GM12872 (cell line): ENCODE measurements at regions not wholly inside any gene's neighbourhood (a gene's known extent, or its start where the extent isn't known, plus 50 kb on each side); places are given as distances from the start of the nearest gene placed in this dataset.

Experiments
- TF ChIP-seq, protein P1 (sequence below): IDR thresholded peaks from 3 replicates; pipeline ENCODE4 v1.5.1; 2011; ENCODE audit warnings: low read depth, mild to moderate bottlenecking, low read length, moderate library complexity; ENCODE audit not compliant: insufficient read depth

DNA sequence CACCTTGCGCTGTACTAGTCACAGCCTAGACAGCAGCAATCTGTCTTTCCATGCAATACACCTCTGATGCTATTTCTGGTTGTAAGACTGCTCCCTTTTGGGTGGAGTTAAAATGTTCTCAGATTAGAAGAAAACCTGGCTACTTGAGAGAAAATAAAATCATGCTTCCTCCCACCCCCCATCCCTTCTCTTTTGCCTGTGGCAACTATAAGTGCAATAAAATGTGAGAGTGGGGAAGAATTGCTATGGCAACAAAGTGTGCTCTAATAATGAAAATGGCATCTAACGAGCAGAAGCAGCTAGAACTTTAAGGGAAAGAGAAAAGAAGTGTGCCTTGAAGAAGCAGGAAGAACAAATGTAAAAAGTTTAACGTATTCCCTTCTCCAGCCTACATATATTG is 464.2 kb upstream of the FSHR start:
- TF ChIP-seq, protein P1, sequence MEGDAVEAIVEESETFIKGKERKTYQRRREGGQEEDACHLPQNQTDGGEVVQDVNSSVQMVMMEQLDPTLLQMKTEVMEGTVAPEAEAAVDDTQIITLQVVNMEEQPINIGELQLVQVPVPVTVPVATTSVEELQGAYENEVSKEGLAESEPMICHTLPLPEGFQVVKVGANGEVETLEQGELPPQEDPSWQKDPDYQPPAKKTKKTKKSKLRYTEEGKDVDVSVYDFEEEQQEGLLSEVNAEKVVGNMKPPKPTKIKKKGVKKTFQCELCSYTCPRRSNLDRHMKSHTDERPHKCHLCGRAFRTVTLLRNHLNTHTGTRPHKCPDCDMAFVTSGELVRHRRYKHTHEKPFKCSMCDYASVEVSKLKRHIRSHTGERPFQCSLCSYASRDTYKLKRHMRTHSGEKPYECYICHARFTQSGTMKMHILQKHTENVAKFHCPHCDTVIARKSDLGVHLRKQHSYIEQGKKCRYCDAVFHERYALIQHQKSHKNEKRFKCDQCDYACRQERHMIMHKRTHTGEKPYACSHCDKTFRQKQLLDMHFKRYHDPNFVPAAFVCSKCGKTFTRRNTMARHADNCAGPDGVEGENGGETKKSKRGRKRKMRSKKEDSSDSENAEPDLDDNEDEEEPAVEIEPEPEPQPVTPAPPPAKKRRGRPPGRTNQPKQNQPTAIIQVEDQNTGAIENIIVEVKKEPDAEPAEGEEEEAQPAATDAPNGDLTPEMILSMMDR = no peak

DNA sequence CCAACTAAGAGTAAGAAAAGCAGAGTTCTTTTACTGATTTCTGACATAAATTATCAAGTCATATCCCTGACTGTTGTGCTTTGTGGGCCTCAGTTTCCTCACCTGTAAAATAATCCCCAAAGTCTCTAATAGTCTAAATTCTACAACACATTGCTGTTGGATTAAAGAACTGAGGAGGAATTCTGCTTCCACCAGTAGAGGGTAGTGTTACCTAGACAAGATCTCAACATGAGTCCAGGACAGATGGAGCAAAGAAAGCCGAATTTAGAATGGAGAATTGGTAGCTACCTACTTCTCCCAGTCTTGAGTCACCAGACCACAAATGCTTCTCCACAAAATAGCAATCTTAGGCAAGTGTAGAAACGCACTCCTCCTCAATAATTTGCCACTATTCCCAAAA is 462.5 kb upstream of the FSHR start:
- TF ChIP-seq, protein P1 = peak; percentile 43; the same call in 2 of the 3 replicates

DNA sequence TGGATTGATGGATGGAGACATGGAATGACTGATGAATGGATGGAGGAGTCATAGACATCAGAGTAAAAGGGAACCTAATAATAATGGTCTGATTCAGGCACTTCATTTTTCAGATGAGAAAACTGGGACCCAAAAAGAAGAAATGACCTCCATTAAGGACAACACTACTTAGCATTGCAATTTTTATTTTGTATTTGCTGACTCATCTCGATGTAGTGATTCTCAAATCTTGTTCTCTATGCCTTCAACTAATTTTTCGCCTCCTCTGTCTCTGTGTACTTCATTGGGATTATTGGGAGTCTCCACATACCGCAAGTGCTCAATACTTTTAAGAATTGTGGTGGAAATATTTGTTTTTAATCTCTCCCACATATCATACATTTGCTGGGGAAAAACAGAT is 446.2 kb upstream of the FSHR start:
- TF ChIP-seq, protein P1 = no peak

DNA sequence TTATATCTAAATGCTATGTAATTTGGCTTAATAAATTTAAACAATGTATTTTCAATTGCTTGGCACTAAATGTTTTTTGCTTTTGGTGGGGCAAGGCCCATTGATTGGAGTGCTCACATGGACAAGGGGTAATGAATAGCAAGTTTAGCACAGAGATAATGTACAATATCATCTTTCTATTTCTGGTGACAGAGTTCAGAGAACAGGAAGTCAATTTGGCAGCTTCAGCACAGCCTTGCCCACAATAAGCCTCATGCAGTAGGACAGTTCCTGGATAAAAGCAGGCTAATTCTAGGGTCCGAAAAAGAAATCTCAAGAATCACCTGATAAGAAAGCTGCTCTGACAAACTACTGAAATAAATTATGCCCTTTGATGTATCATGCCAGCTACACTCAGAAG is 443.9 kb upstream of the FSHR start:
- TF ChIP-seq, protein P1 = no peak

DNA sequence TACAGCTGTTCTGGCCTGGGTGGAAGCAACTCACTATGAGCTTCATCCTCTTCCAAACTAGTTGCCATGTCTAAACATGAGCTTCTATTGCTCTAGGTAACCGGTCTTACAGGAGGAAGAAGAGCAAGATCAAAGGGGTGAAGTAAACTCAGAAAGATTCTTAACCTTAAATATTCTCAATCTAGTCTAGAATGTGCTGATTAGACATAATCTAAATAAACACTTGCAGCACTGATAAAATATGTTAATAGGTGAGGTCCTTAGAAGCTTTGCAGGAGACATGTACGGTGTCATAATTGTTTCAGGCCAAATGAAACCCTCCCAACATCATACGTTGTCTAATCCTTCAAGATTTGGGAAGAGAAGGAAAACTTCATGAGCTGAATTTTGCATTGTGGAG is 431.6 kb upstream of the FSHR start:
- TF ChIP-seq, protein P1 = no peak

DNA sequence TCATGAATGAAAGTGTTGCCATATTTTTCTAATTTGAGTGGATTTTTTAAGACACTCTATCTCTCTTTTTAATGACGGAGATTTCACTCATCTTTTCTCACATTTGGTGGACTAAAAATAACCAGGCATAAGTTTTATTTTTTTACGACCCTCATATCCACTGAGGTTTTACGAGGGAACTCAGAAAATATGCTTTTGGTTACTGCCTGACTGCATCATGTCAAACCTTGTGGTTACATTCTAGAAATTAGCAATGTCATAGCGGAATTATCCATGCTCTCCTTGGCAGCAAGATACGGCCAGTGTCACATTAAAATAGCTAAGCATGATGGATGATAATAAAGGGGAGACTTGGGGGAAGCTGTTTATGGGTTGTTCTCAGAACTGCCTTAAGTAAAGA is 428.6 kb upstream of the FSHR start:
- TF ChIP-seq, protein P1 = no peak

DNA sequence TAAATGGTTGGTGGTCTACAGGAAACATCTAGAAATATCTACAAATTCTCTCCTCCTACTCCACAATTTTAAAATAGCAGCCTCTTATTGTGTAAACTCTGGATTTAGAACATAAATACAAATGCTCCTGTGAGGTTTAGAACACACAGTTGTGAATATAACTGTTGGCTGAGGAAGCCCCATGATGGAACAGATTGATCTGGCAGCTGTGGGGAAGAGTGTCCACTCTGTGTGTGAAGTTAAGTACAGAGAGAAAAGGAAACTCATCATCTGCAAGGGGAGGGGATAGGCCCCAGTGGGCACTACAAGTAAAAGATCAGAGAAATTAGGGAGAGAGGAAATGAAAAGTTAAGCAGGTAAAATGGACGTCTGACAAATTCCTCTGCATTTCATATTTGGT is 422.7 kb upstream of the FSHR start:
- TF ChIP-seq, protein P1 = no peak

DNA sequence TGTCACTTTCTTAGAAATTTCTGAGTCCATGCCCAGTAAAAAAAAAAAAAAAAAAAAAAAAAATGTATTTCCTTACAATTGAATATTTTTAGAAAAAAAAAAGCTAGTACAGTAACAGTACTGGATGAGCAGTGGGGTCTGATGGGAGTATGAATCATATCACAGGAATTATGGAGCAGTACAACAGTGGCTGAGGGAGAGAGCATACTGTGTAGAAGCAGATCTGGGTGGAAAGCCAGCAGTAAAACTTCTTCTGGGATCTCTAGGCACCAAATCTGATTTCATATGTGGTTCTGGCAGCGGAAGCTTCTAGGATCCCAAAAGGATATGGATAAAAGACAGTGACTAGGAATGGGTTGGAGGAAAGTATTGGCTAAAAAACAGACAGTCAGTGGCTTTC is 414.9 kb upstream of the FSHR start:
- TF ChIP-seq, protein P1 = no peak
